Panc1 (cell line): ENCODE measurements at regions not wholly inside any gene's neighbourhood (a gene's known extent, or its start where the extent isn't known, plus 50 kb on each side); places are given as distances from the start of the nearest gene placed in this dataset.

Experiments used
- ATAC-seq: fragments of 200-7000 bp; cut with Tn5 transposase; 2 replicates; pipeline ENCODE4 v1.9.1; 2020; ENCODE audit warnings: mild to moderate bottlenecking, moderate library complexity
- BruUV-seq: library from RNA; stranded (reverse); fragments of 400-500 nt; replicated peaks from 2 replicates; lab custom pipeline; 2021; lab: Mats Ljungman, UMichigan
- CTCF ChIA-PET: fragments of 300-600 bp; sonication (Branson Sonifier 250); formaldehyde crosslinking; loops from one replicate; lab custom pipeline; 2022; ENCODE audit warnings: antibody characterized with exemption; lab: Charles Lee
- POLR2A ChIA-PET: fragments of 300-600 bp; sonication (Branson Sonifier 250); formaldehyde crosslinking; loops from one replicate; lab custom pipeline; 2022; ENCODE audit warnings: antibody characterized with exemption; lab: Charles Lee
- DNase-seq: peaks from one replicate; pipeline ENCODE4 v3.0.0-alpha.2; 2010; ENCODE audit warnings: low read depth, low spot score
- H3K27ac ChIP-seq: 2 replicates; pipeline ENCODE4 v1.5.1; 2011; ENCODE audit warnings: mild to moderate bottlenecking, low read length, inconsistent platforms
- H3K27me3 ChIP-seq: fragments of 200-500 bp; sonication (Bioruptor generic); 2 replicates; pipeline ENCODE4 v1.6.0; 2014; ENCODE audit warnings: low read length, inconsistent platforms; ENCODE audit not compliant: control insufficient read depth, insufficient read depth
- H3K36me3 ChIP-seq: fragments of 200-500 bp; sonication (Bioruptor generic); 2 replicates; pipeline ENCODE4 v1.5.1; 2014; ENCODE audit warnings: inconsistent platforms, mild to moderate bottlenecking, low read length, moderate library complexity; ENCODE audit not compliant: control insufficient read depth, insufficient read depth
- H3K4me1 ChIP-seq: 2 replicates; pipeline ENCODE4 v1.5.1; 2011; ENCODE audit warnings: inconsistent platforms, mild to moderate bottlenecking, low read length, moderate library complexity; ENCODE audit not compliant: control insufficient read depth, insufficient read depth
- H3K4me3 ChIP-seq, 2 experiments: 2 replicates each; pipeline ENCODE4 v1.5.1; 2011 to 2012; ENCODE audit warnings: low read depth in 2 of 2, low read length in 2 of 2, mild to moderate bottlenecking in 2 of 2, inconsistent platforms in 1 of 2, moderate library complexity in 1 of 2
- H3K9me3 ChIP-seq: fragments of 200-500 bp; sonication (Bioruptor generic); 2 replicates; pipeline ENCODE4 v1.5.1; 2014; ENCODE audit warnings: low read depth, mild to moderate bottlenecking, inconsistent platforms, low read length, moderate library complexity; ENCODE audit not compliant: control insufficient read depth, insufficient read depth
- CTCF ChIP-seq: fragments of 450-650 bp; IDR thresholded peaks from 2 replicates; pipeline ENCODE4 v1.5.1; 2017; ENCODE audit warnings: mild to moderate bottlenecking
- POLR2AphosphoS5 ChIP-seq: IDR thresholded peaks from 2 replicates; pipeline ENCODE4 v1.6.1; 2012; ENCODE audit warnings: mild to moderate bottlenecking, low read depth, low read length, moderate library complexity
- SIN3A ChIP-seq: IDR thresholded peaks from 2 replicates; pipeline ENCODE4 v1.6.1; 2012; ENCODE audit warnings: low read depth, mild to moderate bottlenecking, low read length, moderate library complexity, borderline replicate concordance; ENCODE audit not compliant: insufficient read depth
- TCF7L2 ChIP-seq: IDR thresholded peaks from 2 replicates; pipeline ENCODE4 v1.6.1; 2011; ENCODE audit warnings: mild to moderate bottlenecking, low read depth, low read length, inconsistent platforms
- in situ Hi-C: cut with HindIII; loops from 2 replicates; pipeline ENCODE4 v1.10.0; 2016; ENCODE audit warnings: low sequenced_read_pairs, low pct_unique_long_range_greater_than_20kb
- intact Hi-C: fragments of 100-400 bp; cut with micrococcal nuclease; formaldehyde crosslinking; loops from one replicate; pipeline ENCODE4 v1.10.0; 2022; ENCODE audit not compliant: unreplicated experiment
- TF ChIP-seq, protein P1 (sequence below), 2 experiments: IDR thresholded peaks; 2 replicates each; pipeline ENCODE4 v1.6.1; 2011 to 2012; ENCODE audit warnings: low read depth in 2 of 2, control low read depth in 1 of 2, low read length in 1 of 2, mild to moderate bottlenecking in 1 of 2, moderate library complexity in 1 of 2; ENCODE audit not compliant: insufficient read depth in 1 of 2

- intact Hi-C loops (no loop called here), in situ Hi-C loops (no loop called here)
- BruUV-seq, result no TSS peak
- ChIA-PET CTCF (no interaction called here), POLR2A (no interaction called here)
- no peak for ATAC-seq
- no peaks in the 10 kb centered on the region for H3K9me3 ChIP-seq
- H3K27ac ChIP-seq, result no peak overlapping the region
- DNase-seq, result no peak
- H3K27me3 ChIP-seq, result no peaks in the 10 kb centered on the region
- no peaks in the 10 kb centered on the region for H3K4me1 ChIP-seq
- H3K36me3 ChIP-seq, result no peaks in the 10 kb centered on the region
- TF ChIP-seq POLR2AphosphoS5 (no peak), SIN3A (no peak), CTCF (no peak), TCF7L2 (no peak)
- TF ChIP-seq, protein P1, sequence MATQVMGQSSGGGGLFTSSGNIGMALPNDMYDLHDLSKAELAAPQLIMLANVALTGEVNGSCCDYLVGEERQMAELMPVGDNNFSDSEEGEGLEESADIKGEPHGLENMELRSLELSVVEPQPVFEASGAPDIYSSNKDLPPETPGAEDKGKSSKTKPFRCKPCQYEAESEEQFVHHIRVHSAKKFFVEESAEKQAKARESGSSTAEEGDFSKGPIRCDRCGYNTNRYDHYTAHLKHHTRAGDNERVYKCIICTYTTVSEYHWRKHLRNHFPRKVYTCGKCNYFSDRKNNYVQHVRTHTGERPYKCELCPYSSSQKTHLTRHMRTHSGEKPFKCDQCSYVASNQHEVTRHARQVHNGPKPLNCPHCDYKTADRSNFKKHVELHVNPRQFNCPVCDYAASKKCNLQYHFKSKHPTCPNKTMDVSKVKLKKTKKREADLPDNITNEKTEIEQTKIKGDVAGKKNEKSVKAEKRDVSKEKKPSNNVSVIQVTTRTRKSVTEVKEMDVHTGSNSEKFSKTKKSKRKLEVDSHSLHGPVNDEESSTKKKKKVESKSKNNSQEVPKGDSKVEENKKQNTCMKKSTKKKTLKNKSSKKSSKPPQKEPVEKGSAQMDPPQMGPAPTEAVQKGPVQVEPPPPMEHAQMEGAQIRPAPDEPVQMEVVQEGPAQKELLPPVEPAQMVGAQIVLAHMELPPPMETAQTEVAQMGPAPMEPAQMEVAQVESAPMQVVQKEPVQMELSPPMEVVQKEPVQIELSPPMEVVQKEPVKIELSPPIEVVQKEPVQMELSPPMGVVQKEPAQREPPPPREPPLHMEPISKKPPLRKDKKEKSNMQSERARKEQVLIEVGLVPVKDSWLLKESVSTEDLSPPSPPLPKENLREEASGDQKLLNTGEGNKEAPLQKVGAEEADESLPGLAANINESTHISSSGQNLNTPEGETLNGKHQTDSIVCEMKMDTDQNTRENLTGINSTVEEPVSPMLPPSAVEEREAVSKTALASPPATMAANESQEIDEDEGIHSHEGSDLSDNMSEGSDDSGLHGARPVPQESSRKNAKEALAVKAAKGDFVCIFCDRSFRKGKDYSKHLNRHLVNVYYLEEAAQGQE (IDR thresholded peaks at IDR 0.05; ENCODE audit: insufficient read depth in 1 of 2, low read depth in 2 of 2, low read length in 1 of 2), result no peak
- H3K4me3 ChIP-seq, result no peak overlapping the region
Measured at GRCh38 chr1:48049823-48050535, 52.8 kb upstream of the TRABD2B start.

GRCh38 chr1:48048980-48049379 lies 51.8 kb upstream of the TRABD2B start:
- Histone ChIP-seq H3K4me3 (no peak overlapping the region), H3K27ac (no peak overlapping the region), H3K9me3 (no peaks in the 10 kb centered on the region), H3K36me3 (no peaks in the 10 kb centered on the region), H3K4me1 (no peaks in the 10 kb centered on the region), H3K27me3 (no peaks in the 10 kb centered on the region)
- no TSS peak for BruUV-seq
- ATAC-seq, result no peak
- TF ChIP-seq, protein P1 (IDR thresholded peaks at IDR 0.05; ENCODE audit: insufficient read depth in 1 of 2, low read depth in 2 of 2, low read length in 1 of 2), result no peak
- TF ChIP-seq CTCF (no peak), POLR2AphosphoS5 (no peak), SIN3A (no peak), TCF7L2 (no peak)
- no peak for DNase-seq
- POLR2A ChIA-PET, result no interaction called here
- intact Hi-C loops, result no loop called here
- in situ Hi-C loops, result no loop called here
- CTCF ChIA-PET, result interaction anchor here (0.5 kb wide), 1 partner anchor 45 kb away, joined by 12 read pairs; no protein-coding TSS in a partner anchor
